UCSD-AML1 (cell line): ENCODE measurements at regions not wholly inside any gene's neighbourhood (a gene's known extent, or its start where the extent isn't known, plus 50 kb on each side); places are given as distances from the start of the nearest gene placed in this dataset.

Experiments
- DNase-seq: peaks from one replicate; lab custom pipeline; 2025; ENCODE audit not compliant: unreplicated experiment; lab: John Stamatoyannopoulos, UW

DNA sequence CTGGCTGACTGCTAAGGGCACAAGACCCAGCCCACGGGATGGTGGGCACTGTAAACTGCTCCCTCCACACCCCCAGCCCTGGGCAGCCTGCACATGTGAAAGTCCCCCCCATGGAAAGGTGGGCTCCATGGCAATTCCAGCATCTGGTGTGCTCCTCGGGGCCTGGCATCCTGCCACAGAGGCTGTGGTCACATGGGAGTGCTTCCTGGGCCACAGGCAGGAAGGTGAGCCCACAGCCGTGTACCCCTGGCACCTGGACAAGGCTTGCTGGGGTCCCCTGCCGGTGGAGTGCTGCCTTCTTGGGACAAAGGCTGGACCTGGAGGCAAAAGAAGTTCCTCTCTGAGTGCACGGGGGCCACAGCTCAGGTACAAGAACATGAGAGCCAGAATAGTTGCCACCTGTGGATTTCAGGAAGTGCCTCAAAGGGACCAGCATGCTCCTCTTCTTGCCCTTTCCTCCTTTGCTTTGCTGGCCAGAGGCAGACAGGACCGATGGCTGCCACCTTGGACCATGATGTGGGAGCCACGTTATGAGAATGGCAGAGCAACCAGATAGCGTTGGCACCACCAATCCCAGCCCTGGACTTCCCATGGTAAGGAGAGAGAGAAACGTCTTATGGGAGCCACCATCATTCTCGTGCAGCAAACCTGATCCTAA, 120.2 kb upstream of the MLN start:
- peak; percentile 56 for DNase-seq

DNA sequence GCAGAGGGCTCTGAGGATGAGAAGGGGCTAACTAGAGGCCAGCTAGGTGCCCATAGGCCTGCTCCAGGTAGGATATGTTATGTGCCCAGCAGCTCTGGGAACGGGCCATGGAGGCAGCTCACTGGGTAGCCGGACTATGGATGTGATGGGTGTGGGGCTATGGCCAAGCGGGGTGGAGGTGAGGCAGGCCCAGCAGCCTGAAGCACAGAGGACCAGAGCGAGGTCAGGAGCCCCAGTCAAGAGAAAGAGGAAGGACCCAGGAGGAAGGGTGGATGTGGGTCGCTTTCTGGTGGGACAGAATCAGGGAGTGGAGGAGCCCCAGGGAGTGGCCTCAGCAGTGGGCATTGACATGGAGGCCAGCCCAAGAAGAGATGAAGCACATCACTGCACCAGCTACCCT, 117.9 kb upstream of the MLN start:
- DNase-seq = no peak

DNA sequence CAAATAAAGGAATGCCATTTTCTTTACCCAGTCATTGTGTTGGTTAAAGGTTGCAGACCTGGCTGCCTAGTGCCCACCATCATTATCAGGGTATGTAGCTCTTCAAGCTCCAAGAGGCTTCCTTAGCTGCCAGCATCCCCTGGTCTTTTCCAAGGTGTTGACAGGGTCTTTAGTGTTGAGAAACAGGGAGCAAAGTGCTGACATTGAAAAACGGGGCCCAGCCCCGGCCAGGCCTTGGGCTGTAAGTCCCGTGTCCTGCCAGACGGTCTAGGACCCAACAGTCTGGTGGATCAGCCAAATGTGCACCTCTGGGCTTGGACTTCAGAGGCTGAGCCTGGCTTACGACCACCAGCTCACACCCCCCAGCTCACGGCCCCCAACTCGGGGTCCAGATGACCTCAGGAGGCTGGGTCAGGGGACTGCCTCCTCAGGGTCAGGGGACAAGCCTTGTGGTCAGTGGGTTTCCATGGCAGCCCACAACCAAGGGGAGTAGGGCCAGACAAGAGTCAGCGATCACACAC, 114.4 kb upstream of the MLN start:
- no peak for DNase-seq

DNA sequence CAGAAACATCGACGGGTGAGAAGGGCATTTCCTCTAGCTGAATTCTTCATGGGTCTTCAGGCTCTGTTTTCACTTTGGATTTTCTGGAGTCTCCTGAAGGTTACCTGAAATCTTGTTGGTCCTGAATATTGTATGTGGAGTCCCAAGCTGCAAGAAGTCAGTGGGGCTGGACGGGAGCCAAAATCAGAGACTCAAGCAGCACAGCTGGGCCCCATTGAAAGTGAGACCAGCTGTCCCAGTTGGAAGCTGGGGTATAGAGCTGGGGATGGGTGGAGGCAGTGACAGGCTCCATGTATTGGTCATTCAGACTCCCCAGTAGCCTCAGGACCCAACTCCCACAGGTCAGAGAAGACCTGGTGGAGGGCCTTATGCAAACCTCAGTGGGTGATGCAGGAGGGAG, 111.3 kb upstream of the MLN start:
- no peak for DNase-seq

DNA sequence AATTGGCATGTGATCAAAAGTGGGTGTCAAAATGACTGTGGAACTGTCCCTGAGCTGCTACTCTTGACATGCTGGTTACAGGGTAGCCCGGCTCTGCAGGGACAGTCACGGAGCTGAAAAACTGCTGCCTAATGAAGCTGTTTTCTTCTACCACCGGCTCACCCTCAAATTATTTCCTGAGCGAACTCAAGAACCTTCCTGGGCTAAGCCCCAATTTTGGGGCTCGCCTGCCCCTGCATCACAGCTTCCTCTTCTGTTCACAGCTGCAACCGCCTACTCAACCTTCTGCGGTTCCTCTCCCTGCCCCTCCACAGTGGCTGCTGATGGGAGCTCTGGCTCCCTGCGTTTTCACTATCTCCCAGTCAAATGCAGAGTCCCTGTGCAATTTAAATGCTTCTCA, 110.8 kb upstream of the MLN start:
- DNase-seq = peak; percentile 62

DNA sequence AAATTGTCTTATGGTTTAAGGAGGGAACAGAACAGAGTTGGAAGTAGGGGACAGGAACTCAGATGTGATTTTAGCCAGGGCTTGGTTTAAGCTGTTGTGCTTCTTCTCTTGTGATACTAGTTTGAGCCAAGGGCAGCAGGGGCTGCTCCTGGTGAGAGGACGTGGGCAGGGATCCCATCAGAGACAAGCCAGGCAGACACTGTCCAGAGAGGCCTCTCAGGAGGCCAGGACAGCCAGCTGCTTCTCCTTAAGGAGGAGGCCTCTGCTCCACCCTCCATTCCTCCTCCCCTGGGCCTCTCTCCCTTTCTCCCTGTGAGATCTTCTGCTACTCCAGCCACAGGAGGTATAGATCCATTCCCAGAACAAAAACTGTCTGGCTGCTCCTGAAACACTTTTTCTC, 108.4 kb upstream of the MLN start:
- DNase-seq = no peak

DNA sequence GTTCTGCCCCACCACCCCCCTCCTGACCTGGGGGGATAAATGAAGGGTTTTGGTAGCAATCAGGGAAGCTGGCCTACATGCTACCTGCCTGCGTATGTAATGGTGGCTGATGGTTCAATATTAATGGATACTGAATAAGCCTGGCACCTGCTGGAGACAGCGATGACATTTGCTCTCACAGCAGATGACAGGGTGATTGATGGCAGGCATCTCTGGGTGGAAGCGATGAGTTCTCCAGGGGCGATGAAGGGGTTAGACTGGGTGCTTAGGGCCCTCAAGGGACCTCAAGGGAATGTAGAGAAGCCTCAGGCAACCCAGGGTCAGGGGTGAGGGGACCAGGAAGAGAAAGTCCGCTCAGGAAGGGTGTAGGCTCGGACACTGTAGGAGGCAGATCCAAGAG, 107.7 kb upstream of the MLN start:
- DNase-seq = no peak

DNA sequence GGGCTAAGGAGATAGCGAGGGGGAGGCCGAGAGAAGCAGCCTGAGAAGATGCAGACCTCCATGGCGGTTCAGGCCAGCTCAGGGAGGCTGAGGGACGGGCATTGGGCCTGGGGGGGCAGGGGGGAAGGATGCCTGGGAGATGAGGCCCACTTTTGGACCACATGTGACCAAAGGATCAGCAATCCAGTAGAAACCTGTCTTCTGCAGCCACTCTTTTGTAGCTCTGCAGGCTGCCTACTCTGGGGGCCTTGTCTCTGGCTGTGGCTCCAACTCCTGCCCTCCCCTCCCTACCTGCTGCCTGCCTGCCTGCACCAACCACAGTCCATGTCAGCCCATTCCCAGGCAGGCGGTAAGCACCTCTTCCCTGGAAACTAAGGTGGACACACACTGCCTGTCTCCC, 106.8 kb upstream of the MLN start:
- no peak for DNase-seq

DNA sequence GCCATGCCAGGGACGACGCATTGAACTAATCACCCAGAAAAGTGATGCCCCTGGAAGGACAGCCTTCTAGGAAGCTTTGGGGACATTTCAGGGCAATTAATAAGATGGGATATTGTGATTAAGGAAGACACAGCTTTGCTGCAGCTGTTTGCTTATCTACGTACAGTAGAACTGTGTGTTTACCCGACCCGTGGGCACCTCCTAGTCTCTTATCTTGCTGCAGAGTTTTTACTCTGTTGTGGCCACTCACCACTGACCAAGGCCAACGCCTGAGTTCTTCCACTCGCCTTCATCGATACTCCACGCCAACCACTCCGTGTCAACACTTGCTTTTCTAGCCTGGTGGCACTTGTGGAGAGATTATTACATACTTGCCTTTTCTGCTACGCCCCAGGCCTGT, 105.9 kb upstream of the MLN start:
- no peak for DNase-seq

DNA sequence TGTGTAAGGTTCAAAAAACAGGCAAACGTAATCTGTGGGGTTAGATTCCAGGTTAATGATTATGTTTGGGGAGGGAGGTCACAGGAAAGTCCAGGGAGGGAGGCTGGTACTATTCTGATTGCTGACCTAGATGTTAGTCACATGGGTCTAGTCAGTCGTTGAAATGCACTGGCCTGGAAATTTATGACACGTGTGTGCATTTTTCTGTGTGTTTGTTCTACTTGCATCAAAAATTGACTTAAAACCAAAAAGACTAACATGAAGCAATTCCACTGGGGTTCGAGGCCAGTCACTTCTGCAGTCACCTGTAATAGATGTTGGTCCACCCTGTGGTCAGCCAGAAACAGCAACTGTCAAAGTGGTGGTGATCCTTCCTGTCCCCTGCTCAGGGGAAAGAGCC, 104.2 kb upstream of the MLN start:
- no peak for DNase-seq

DNA sequence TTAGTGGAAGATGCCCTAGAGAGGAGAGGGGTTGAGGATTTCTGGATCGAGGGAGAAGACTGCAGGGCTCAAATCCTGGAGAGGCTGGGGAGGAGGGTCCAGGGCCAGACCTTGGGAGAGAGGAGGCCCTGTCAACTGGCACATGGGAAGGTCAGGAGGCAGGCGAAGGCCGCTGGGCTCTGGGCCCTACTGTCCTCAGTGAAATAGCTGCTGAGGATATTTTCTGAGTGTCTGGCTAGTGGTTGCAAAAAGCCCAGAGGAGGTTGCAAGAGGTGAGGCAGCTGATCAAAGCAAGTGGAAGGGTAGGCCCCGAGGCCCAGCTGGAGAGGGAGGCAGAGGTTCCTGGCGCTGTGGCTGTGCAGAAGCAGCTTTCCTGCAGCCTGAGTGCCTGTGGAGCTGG, 103.4 kb upstream of the MLN start:
- no peak for DNase-seq

DNA sequence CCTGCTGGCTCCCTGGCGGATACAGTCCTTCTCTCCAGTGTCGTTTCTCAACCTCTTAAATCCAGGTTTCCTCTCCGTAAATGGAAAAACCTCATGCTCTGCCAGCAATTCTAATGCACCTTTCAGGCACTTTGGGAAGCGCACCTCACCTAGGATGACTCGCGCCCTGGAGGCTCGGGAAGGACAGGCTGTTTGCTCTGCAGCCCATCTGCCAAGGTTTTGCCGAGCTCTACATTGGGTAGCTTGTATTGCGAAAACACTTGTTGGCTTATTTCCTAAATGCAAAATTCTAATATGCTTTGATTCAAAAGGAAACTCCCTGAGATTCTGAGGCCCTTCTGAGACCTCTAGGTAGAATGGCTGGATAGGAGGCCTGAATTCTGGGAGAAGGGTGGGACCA, 102.6 kb upstream of the MLN start:
- no peak for DNase-seq

DNA sequence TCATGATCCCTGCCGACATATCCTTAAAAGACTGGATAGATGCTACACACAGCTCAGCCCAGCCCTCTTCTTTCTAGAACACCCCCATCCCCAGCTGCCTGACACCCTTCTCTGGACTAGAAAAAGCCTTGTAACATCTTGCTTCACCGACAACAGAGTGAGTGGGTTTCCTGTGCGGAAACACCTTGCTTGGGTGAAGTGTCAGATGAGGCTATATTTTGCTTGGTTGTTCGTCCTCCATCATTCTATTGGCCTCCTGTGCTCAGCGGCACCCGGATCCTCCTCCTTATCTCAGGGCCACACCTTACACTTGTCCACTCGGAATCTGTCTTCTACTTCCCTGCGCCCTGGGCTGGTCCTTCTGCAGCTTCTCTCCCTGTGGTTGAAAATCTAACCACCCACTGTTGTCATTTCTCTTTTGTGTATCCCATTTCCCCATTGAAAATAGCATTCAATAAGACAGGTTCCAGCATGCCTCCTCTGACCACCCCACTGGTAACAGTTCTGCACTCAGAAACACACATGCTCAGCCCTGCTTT, 101.3 kb upstream of the MLN start:
- DNase-seq = peak; percentile 78

DNA sequence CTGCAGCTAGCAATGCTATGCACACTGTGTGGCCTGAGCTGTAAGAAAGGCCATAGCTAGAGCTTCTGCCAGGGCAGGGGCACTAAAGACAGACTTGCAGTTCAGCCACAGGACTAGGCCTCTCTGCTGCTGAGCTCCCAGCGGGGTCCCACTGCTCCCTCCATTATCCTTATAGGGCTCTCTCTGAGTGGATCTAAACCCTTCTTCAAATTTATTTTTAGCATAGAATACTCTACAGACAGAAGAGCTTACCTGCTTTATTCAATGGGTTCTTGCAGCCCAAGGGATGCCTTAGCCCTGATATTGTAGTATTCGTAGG, 100.9 kb upstream of the MLN start:
- DNase-seq = no peak

DNA sequence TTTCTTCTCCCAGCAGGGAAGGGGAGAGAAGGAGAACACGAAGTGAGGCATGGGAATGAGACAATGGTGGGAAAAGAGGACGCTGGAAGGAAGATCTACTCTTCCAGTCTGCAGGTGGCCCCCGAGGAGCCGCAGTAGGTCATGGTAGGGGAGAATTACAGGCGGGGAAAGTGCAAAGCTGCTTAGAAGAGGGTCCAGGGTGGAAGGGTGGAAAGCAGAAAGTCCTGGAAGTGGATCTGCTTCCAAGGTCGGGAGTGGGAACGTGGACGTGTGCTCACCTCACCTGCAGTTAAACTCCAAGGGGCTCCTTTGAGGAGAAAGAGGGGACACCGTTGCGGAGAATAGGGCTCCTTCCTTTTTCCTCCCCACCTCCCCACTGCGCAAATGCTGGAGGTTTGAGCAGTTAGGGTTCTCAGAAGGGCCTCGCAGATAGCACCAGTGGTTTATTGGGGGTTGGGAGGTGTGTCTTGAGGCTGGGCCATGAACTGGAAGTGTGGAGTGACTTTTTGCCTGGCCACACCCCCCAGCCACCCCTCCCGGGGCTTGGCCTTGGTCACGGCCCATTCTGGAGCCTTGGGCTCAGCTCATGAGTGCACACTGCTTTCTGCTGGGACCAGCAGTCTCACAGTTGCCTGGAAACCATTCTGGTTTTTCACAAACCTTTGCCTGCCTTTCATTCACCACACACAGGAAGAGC, 100.4 kb upstream of the MLN start:
- peak; percentile 86 for DNase-seq

DNA sequence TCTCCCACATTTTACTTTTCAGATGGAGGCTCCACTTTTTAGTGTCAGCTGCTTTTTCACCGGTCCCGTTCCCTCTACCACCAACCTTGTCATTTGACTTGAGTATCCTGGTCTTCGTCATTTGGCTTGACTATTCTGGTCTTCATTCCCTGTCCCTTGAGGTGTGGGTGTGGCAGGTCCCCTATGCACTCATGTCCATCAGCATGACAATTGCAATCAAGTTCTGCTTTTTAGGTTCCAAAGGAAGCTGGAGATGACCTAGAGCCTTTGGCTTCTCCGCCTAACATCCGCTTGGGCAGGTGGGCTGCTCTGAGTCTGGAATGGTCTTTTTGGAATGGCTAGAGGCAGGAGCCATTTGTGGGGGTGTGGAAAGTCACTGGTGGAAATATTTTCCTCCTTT, 99.8 kb upstream of the MLN start:
- DNase-seq = no peak

DNA sequence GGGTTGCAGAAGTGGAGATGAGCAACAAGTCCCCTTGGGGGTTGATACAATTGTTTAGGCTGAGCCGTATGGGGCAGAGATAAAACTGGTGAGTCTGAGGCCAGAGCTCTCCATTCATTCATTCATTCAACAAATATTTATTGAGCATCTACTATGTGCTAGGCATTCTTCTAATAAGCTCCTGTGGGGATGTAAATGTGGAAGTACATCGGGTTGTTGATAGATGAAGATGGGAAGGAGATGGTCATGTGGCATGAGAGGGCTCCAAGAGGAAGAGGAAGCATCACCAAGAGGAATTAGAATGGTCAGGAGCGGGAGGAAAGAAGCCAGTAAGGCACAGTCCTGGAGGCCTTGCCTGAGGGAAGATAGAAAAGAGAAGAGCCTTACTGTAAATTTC, 98.7 kb upstream of the MLN start:
- no peak for DNase-seq

DNA sequence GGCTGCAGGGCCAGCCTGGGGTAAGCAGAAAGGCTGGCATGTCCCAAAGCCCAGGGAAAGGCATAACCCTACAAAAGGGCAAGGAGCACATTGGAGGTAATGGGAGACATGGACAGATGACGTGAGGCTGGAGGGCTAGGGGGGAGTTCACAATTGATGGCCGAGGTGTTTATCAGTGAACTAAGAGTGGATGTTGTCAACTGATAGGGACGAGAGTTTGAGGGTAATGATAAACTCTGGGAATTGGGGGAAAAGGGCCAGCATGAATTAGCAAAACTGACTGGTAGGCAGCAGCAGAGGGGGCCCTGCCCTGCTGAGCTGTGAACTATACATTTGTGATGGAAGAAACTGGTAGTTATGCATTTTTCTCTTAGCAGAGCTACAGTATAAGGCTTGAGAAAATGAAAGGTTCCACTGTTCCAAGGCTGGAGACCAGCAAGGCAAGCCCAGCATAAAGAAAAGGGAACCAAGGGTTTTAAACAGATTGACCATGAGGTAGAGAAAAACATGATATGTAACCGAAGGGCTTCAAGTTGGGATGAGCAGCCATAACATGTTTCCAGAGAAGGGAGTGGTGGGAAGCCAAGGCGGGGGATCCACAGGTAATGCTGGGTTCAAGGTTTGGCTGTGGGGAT, 98.1 kb upstream of the MLN start:
- DNase-seq = no peak

DNA sequence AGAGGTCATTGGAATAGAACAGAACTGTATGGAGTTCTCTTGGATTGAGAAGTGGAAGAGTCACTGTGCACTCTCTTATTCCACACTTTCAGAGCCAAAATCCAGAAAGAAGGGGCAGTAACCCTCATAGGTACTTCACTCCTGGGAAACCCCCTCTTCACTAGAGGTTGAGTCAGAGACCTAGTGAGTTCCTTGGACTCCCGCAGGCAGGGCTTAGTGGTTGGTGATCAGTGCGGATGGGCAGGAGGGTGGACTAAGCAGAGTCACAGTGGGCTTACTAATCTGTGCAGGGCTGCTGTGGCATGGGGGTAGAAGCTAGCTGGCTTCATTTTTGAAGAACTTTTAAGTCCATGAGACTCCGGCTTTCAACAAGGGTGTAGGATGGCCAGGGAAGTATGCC, 95.0 kb upstream of the MLN start:
- DNase-seq = no peak

DNA sequence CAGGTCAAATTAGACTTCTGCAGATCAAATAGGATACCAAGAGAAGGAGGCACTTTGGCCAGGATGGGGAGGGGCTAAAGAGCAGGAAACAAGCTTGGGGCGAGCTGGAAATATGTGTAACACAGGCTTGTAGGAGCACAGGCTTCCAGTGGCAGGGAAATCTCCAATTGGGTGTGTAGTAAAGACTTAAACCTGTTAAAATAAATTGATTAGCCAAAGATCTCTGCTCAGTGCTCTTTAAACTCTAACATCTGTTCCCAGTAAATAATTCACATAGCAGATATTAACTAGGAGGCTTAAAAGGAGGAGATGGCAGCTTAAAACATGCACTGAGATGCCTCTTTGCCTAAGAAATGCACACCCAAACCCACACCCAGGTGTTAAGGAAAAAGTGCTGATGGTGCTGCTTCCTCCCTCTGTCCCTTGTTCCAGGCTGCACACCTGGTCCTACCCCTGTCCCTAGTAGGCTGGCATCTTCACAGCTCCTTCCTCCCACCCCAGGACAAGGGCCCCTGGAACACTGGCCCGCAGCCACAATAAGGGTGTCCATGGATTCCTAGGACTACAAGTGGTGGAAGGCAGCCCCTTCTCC, 93.5 kb upstream of the MLN start:
- DNase-seq = no peak

DNA sequence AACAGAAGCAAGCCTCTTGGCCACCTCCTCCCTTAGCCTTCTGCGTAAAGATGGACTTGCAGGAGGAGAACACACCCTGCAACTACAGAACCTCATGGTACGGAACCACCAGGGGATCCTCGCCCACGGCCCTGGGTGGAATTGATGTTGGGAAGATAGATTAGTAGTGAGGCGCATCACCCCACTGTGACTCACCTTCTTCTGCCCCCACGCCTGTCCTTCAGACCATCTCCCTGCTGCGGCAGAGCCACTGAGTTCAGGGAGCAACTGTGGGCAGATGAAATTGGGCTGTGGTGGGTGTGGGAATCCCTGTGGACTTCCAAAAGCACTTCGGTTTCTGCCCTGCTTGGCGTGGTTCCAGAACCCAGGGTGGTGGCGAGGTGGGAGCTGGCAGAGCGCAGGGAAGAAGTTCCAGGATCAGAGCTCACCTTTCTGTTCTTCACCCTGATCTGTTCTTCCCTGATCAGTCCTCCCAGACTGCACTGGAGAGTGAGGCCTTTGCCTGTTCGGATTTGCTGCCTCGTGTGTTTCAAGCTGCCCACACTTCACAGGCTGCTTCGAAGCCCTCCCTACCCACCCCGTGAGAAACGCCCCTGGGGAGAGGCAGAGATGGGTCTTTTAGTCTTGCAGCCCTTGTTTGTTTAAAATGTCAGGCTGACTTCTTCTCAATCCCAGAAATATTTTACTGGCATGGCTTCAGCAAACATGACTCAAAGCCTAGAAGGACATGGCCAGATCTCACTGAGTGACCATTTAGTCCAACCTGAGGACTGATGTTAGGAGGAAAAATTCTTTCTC, 92.8 kb upstream of the MLN start:
- no peak for DNase-seq
